ENCODE measurements at regions not wholly inside any gene's neighbourhood (a gene's known extent, or its start where the extent isn't known, plus 50 kb on each side); places are given as distances from the start of the nearest gene placed in this dataset.

DNA sequence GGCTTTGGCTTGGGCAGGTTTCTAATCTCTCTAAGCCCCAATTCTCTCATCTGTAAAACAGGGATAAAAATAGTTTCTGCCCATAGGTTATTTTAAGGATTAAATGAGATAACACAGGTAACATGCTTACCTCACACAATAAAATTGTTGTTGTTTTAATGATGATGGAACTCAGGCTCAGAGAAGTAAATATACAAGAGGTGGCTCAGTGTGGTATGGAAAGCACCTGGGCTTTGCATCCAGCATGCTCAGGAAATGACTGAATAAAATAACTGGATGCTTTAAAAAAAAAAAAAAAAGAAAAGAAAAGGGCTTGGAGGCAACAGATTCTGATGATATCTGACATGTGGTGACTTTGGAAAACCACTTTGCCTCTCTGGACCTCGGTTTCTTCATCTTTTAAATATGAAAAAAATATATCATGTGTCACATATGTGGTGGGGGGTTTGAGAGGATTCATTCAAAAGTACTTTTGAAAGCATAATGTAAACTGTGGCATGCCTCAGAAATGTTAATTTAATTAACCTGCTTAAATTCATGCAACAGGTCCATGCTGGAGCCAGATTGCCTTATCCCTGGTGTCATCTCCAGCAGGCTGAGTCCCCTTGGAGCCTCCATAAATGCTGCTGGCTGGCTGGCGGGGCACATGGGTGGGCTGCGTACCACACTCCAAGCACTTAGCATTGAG, 112.8 kb upstream of the CDC42EP3 start:
- ATAC-seq: no peak
- WGBS, 4 donors: 89 to 95% (median 91%) methylated on average over 3 of the region's 3 CpGs
- peaks cover 0 to 19% (median 10%) of the 10 kb centered on the region in 12 donors for H3K9me3 ChIP-seq
- intact Hi-C loops (cut with DNase I): no loop called here
- peaks cover 0 to 11% (median 0%) of the 10 kb centered on the region in 12 donors for H3K4me1 ChIP-seq
- no peak for DNase-seq
- TF ChIP-seq, protein P1, sequence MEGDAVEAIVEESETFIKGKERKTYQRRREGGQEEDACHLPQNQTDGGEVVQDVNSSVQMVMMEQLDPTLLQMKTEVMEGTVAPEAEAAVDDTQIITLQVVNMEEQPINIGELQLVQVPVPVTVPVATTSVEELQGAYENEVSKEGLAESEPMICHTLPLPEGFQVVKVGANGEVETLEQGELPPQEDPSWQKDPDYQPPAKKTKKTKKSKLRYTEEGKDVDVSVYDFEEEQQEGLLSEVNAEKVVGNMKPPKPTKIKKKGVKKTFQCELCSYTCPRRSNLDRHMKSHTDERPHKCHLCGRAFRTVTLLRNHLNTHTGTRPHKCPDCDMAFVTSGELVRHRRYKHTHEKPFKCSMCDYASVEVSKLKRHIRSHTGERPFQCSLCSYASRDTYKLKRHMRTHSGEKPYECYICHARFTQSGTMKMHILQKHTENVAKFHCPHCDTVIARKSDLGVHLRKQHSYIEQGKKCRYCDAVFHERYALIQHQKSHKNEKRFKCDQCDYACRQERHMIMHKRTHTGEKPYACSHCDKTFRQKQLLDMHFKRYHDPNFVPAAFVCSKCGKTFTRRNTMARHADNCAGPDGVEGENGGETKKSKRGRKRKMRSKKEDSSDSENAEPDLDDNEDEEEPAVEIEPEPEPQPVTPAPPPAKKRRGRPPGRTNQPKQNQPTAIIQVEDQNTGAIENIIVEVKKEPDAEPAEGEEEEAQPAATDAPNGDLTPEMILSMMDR (IDR thresholded peaks at IDR 0.05): no peak
- TF ChIP-seq POLR2A (IDR thresholded peaks at IDR 0.05): no peak
- no peaks in the 10 kb centered on the region for H3K36me3 ChIP-seq
- no peak overlapping the region for H3K4me3 ChIP-seq
- H3K27ac ChIP-seq: peak overlapping the region in 1 of 12 donors; percentile 81
- no peaks in the 10 kb centered on the region for H3K27me3 ChIP-seq

DNA sequence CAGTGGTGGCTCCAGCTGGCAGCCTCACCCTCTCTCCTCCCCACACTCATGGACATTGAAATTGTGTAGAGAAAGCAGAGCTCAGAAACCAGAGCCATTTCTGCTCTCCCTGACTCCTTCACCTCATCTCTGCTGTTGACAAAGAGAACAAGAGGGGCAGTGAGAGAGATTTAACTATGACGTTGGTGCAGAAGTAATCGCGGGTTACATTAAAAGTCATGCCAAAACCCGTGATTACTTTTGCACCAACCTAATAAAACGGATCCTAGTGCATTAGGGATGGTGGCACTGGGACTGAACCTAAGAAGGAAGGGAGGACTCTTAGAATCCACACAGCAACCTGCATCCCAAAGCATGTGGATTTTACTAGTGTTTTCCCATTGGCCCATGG, 113.3 kb upstream of the CDC42EP3 start:
- ATAC-seq (no peak), DNase-seq (no peak)
- intact Hi-C loops (cut with DNase I): no loop called here
- peaks cover 0 to 24% (median 10%) of the 10 kb centered on the region in 12 donors for H3K9me3 ChIP-seq
- whole genome bisulfite sequencing, 4 donors: 85 to 93% (median 88%) methylated on average over 5 of the region's 5 CpGs
- H3K4me1 ChIP-seq: peaks cover 0 to 11% (median 0%) of the 10 kb centered on the region in 12 donors
- TF ChIP-seq, protein P1 (IDR thresholded peaks at IDR 0.05): no peak
- TF ChIP-seq POLR2A (IDR thresholded peaks at IDR 0.05): no peak
- H3K27me3 ChIP-seq: no peaks in the 10 kb centered on the region
- no peaks in the 10 kb centered on the region for H3K36me3 ChIP-seq
- no peak overlapping the region for H3K4me3 ChIP-seq
- no peak overlapping the region for H3K27ac ChIP-seq

DNA sequence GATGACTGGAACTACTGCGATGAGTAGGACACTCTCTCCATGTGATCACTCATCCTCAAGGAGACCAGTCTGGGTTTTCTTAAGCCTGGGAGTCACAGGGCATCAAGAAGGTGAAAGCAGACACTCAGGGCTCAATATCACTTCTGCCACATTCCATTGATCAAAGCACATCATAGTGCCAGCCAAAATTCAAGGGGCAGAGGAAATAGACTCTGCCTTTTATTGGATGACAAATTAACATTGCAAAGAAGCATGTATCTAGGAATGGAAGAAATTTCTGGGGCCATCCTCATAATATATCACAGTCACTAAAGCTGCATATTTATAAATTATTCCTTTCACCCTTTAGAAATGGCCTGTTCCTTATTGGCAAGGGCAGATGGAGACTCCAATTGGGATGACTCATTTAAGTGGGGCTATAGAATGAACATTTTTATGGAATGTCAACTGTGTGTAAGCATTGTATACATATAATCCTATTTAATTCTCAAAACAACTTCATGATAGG, 114.8 kb upstream of the CDC42EP3 start:
- H3K27ac ChIP-seq: no peak overlapping the region
- WGBS, 4 donors: 78 to 100% (median 92%) methylated on average over 1 of the region's 1 CpG
- ATAC-seq (no peak), DNase-seq (no peak)
- TF ChIP-seq POLR2A (IDR thresholded peaks at IDR 0.05): no peak
- TF ChIP-seq, protein P1 (IDR thresholded peaks at IDR 0.05): no peak
- intact Hi-C loops (cut with DNase I): no loop called here
- peaks cover 0 to 24% (median 10%) of the 10 kb centered on the region in 12 donors for H3K9me3 ChIP-seq
- H3K27me3 ChIP-seq: no peaks in the 10 kb centered on the region
- H3K36me3 ChIP-seq: no peaks in the 10 kb centered on the region
- no peak overlapping the region for H3K4me3 ChIP-seq
- H3K4me1 ChIP-seq: peaks cover 0 to 6% (median 0%) of the 10 kb centered on the region in 12 donors

DNA sequence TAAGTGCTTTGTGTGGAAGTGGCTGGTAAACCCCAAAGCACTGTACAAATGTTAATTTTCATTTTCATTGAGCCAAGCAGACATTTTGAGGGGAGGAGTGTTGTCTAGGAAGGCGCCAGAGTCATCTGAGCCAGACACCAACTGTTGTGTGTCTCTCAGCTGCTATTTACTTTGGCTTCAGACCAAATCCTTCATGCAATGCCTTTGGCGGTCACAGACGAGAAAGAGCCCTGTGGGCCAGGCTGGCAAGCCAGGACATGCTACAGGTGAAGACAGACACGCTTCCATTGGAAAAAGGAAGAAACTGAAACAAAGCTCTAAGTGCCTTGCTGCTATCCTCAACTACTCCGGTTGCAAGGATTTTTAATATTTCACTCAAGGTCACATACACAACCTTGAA, 115.4 kb upstream of the CDC42EP3 start:
- no peak overlapping the region for H3K27ac ChIP-seq
- 45 to 56% (median 52%) methylated on average over 5 of the region's 5 CpGs for WGBS, 4 donors
- ATAC-seq: peak in 3 of 4 donors; percentile 61 to 70 (median 67)

More for the DNA sequence above, 115.4 kb upstream of the CDC42EP3 start:
- Histone ChIP-seq H3K9me3 (peaks cover 0 to 24% (median 10%) of the 10 kb centered on the region in 12 donors), H3K27me3 (no peaks in the 10 kb centered on the region), H3K4me3 (no peak overlapping the region), H3K4me1 (peaks cover 0 to 4% (median 0%) of the 10 kb centered on the region in 12 donors), H3K36me3 (no peaks in the 10 kb centered on the region)
- no peak for TF ChIP-seq POLR2A (IDR thresholded peaks at IDR 0.05)
- TF ChIP-seq, protein P1 (IDR thresholded peaks at IDR 0.05): no peak
- peak in 1 of 5 donors; percentile 42 for DNase-seq
- intact Hi-C loops (cut with DNase I): no loop called here
